ENCODE measurements at regions not wholly inside any gene's neighbourhood (a gene's known extent, or its start where the extent isn't known, plus 50 kb on each side); places are given as distances from the start of the nearest gene placed in this dataset.

DNA sequence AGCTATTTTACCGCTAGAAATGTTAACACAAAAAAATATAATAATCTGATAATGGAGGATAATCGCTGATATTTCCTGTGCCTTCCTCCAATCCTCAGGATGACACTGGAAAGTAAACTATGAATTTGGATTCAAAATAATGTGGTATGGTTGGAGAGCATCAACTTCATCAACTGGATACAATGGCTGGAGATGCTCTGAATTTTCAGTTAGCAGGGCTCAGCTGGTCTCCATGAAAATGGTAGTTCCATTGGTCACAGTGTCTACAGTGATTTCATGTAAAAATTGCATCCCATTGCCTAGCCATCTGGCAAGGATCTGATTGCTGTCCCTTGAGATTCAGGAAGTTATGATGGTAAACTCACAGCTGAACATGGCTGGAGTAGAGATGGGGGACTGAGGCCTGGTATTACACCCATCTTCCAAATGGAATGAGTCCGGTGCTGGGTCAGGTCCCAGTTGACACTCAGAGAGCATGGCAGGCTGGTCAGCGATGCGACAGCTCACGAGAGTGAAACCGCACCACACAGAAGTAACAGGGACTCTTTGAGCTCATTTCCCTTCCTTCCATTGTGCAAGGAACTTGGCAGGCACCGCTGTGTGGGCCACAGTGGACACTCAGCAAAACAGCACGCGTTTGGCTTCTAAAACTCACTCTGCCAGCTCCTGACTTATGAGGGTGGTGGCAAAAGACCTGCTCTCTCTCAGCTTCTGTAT lies 142.4 kb upstream of the TNFAIP3 start:
- TF ChIP-seq, protein P1, sequence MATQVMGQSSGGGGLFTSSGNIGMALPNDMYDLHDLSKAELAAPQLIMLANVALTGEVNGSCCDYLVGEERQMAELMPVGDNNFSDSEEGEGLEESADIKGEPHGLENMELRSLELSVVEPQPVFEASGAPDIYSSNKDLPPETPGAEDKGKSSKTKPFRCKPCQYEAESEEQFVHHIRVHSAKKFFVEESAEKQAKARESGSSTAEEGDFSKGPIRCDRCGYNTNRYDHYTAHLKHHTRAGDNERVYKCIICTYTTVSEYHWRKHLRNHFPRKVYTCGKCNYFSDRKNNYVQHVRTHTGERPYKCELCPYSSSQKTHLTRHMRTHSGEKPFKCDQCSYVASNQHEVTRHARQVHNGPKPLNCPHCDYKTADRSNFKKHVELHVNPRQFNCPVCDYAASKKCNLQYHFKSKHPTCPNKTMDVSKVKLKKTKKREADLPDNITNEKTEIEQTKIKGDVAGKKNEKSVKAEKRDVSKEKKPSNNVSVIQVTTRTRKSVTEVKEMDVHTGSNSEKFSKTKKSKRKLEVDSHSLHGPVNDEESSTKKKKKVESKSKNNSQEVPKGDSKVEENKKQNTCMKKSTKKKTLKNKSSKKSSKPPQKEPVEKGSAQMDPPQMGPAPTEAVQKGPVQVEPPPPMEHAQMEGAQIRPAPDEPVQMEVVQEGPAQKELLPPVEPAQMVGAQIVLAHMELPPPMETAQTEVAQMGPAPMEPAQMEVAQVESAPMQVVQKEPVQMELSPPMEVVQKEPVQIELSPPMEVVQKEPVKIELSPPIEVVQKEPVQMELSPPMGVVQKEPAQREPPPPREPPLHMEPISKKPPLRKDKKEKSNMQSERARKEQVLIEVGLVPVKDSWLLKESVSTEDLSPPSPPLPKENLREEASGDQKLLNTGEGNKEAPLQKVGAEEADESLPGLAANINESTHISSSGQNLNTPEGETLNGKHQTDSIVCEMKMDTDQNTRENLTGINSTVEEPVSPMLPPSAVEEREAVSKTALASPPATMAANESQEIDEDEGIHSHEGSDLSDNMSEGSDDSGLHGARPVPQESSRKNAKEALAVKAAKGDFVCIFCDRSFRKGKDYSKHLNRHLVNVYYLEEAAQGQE (IDR thresholded peaks at IDR 0.05; ENCODE audit: low read depth, low read length) = no peak
- TF ChIP-seq TEAD4 (IDR thresholded peaks at IDR 0.05; ENCODE audit: borderline replicate concordance, insufficient read depth) (no peak), RXRA (IDR thresholded peaks at IDR 0.05; ENCODE audit: borderline replicate concordance, low read depth) (no peak), IRF3 (IDR thresholded peaks at IDR 0.05; ENCODE audit: low read depth, low read length) (no peak), FOXM1 (IDR thresholded peaks at IDR 0.05; ENCODE audit: low read depth) (no peak), SIN3A (IDR thresholded peaks at IDR 0.05; ENCODE audit: borderline replicate concordance, low read depth, low read length) (no peak), TCF12 (IDR thresholded peaks at IDR 0.05) (no peak)
- Histone ChIP-seq H3K4me2 (no peak overlapping the region), H3K36me3 (replicated peaks in 1 of 2; ENCODE audit: control insufficient read depth in 1 of 2, insufficient read depth in 2 of 2, low read length in 1 of 2) (no peaks in the 10 kb centered on the region), H3K27ac (ENCODE audit: low read depth in 2 of 2, low read length in 1 of 2) (no peak overlapping the region), H3K79me2 (ENCODE audit: insufficient read depth) (no peaks in the 10 kb centered on the region), H3K9me2 (no peaks in the 10 kb centered on the region), H3K9ac (no peak overlapping the region), H3F3A (replicated peaks; ENCODE audit: insufficient read depth) (no peaks in the 10 kb centered on the region), H3K27me3 (ENCODE audit: insufficient read depth) (no peaks in the 10 kb centered on the region; the same call in 1 of the 2 replicates), H2AFZ (ENCODE audit: low read depth) (no peak overlapping the region), H3K9me3 (no peaks in the 10 kb centered on the region), H4K20me1 (ENCODE audit: insufficient read depth) (no peaks in the 10 kb centered on the region), H3K4me1 (ENCODE audit: control insufficient read depth in 1 of 2, insufficient read depth in 2 of 2, low read depth in 1 of 2, low read length in 1 of 2) (no peaks in the 10 kb centered on the region), H3K4me3 (ENCODE audit: low read depth in 2 of 2, low read length in 1 of 2) (no peak overlapping the region)
- DNase-seq = no peak
- ChIA-PET CTCF (no interaction called here), POLR2A (no interaction called here)
- WGBS (ENCODE audit: low lambda C conversion rate) = 18% methylated on average over 10 of the region's 10 CpGs

GRCh38 chr6:137725949-137726348 lies 141.1 kb upstream of the TNFAIP3 start:
- H4K20me1 ChIP-seq (ENCODE audit: insufficient read depth) = no peaks in the 10 kb centered on the region
- H3K4me3 ChIP-seq (ENCODE audit: low read depth in 2 of 2, low read length in 1 of 2) = no peak overlapping the region
- no peaks in the 10 kb centered on the region for H3K4me1 ChIP-seq (ENCODE audit: control insufficient read depth in 1 of 2, insufficient read depth in 2 of 2, low read depth in 1 of 2, low read length in 1 of 2)
- no peak overlapping the region for H2AFZ ChIP-seq (ENCODE audit: low read depth)
- H3K9ac ChIP-seq = no peak overlapping the region
- ChIA-PET CTCF (no interaction called here), POLR2A (no interaction called here)
- H3K9me3 ChIP-seq = no peaks in the 10 kb centered on the region
- 17% methylated on average over 2 of the region's 2 CpGs for WGBS (ENCODE audit: low lambda C conversion rate)
- no peaks in the 10 kb centered on the region for H3K79me2 ChIP-seq (ENCODE audit: insufficient read depth)
- no peak overlapping the region for H3K27ac ChIP-seq (ENCODE audit: low read depth in 2 of 2, low read length in 1 of 2)
- no peak for DNase-seq
- no peaks in the 10 kb centered on the region for H3K9me2 ChIP-seq
- H3K36me3 ChIP-seq (replicated peaks in 1 of 2; ENCODE audit: control insufficient read depth in 1 of 2, insufficient read depth in 2 of 2, low read length in 1 of 2) = no peaks in the 10 kb centered on the region
- H3K4me2 ChIP-seq = no peak overlapping the region
- H3F3A ChIP-seq (replicated peaks; ENCODE audit: insufficient read depth) = no peaks in the 10 kb centered on the region
- H3K27me3 ChIP-seq (ENCODE audit: insufficient read depth) = no peaks in the 10 kb centered on the region; the same call in 1 of the 2 replicates
- TF ChIP-seq TEAD4 (IDR thresholded peaks at IDR 0.05; ENCODE audit: borderline replicate concordance, insufficient read depth) (no peak), TCF12 (IDR thresholded peaks at IDR 0.05) (no peak), ZBTB33 (IDR thresholded peaks at IDR 0.05; ENCODE audit: borderline replicate concordance, low read depth) (no peak), TAF1 (IDR thresholded peaks at IDR 0.05; ENCODE audit: borderline replicate concordance, low read depth, low read length) (no peak), SMC3 (IDR thresholded peaks at IDR 0.05; ENCODE audit: low read depth, low read length) (no peak), FOSL2 (IDR thresholded peaks at IDR 0.05; ENCODE audit: borderline replicate concordance, low read depth) (no peak), RXRA (IDR thresholded peaks at IDR 0.05; ENCODE audit: borderline replicate concordance, low read depth) (no peak), CHD2 (IDR thresholded peaks at IDR 0.05; ENCODE audit: low read length, partially characterized antibody) (no peak), IRF3 (IDR thresholded peaks at IDR 0.05; ENCODE audit: low read depth, low read length) (no peak), MXI1 (IDR thresholded peaks at IDR 0.05; ENCODE audit: low read depth, low read length) (no peak), YY1 (IDR thresholded peaks at IDR 0.05; ENCODE audit: low read depth) (no peak), JUND (IDR thresholded peaks at IDR 0.05) (no peak), NFIC (IDR thresholded peaks at IDR 0.05; ENCODE audit: borderline replicate concordance) (no peak), EZH2phosphoT487 (IDR thresholded peaks at IDR 0.05; ENCODE audit: borderline replicate concordance, low read depth) (no peak)
- TF ChIP-seq, protein P2, sequence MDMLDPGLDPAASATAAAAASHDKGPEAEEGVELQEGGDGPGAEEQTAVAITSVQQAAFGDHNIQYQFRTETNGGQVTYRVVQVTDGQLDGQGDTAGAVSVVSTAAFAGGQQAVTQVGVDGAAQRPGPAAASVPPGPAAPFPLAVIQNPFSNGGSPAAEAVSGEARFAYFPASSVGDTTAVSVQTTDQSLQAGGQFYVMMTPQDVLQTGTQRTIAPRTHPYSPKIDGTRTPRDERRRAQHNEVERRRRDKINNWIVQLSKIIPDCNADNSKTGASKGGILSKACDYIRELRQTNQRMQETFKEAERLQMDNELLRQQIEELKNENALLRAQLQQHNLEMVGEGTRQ (IDR thresholded peaks at IDR 0.05; ENCODE audit: borderline replicate concordance, low read depth, low read length) = no peak

Measured in SK-N-SH (cell line).